Kidney (tissue), 13 donors: ENCODE measurements at regions not wholly inside any gene's neighbourhood (a gene's known extent, or its start where the extent isn't known, plus 50 kb on each side); places are given as distances from the start of the nearest gene placed in this dataset.

ENCODE experiments used
- DNase-seq, 5 donors: peaks; one replicate each; pipeline ENCODE4 v3.0.0-alpha.2; 2013 to 2020
- FAIRE-seq: peaks from 2 replicates; lab custom pipeline; 2012; peaks lifted over from hg19 to GRCh38; lab: Jason Lieb, UNC
- H3K27ac ChIP-seq, 2 donors: one replicate each; pipeline ENCODE4 v1.7.0; 2013; ENCODE audit warnings: low read depth in 2 of 2, low read length in 2 of 2, inconsistent platforms in 1 of 2
- H3K27me3 ChIP-seq: one replicate; pipeline ENCODE4 v1.7.1; 2013; ENCODE audit warnings: low read length, inconsistent platforms; ENCODE audit not compliant: control insufficient read depth, insufficient read depth
- H3K36me3 ChIP-seq, 3 donors: one replicate each; pipeline versions ENCODE4 v1.7.0 to v1.7.1; 2013; ENCODE audit warnings: low read length in 3 of 3, control low read depth in 1 of 3, inconsistent platforms in 1 of 3; ENCODE audit not compliant: insufficient read depth in 3 of 3, control insufficient read depth in 2 of 3
- H3K4me1 ChIP-seq, 3 donors: one replicate each; pipeline versions ENCODE4 v1.7.0 to v1.7.1; 2013; ENCODE audit warnings: low read length in 3 of 3, inconsistent platforms in 1 of 3, low read depth in 1 of 3; ENCODE audit not compliant: control insufficient read depth in 2 of 3, insufficient read depth in 2 of 3
- H3K4me3 ChIP-seq, 3 donors: one replicate each; pipeline versions ENCODE4 v1.7.0 to v1.8.1; 2013; ENCODE audit warnings: low read length in 3 of 3, control low read depth in 1 of 3, inconsistent platforms in 1 of 3
- H3K9ac ChIP-seq, 3 donors: one replicate each; pipeline versions ENCODE4 v1.7.0 to v1.7.1; 2013; ENCODE audit warnings: low read length in 3 of 3, control low read depth in 1 of 3, inconsistent platforms in 1 of 3
- H3K9me3 ChIP-seq, 3 donors: one replicate each; pipeline versions ENCODE4 v1.7.0 to v1.7.1; 2013; ENCODE audit warnings: low read length in 3 of 3, control low read depth in 1 of 3, inconsistent platforms in 1 of 3; ENCODE audit not compliant: control insufficient read depth in 2 of 3, insufficient read depth in 1 of 3
- intact Hi-C: fragments of 100-400 bp; cut with DNase I; formaldehyde crosslinking; loops from one replicate; pipeline ENCODE4 v1.11.1; 2022
- TF ChIP-seq, protein P1 (sequence below): IDR thresholded peaks from 3 replicates; pipeline ENCODE4 v1.5.1; 2012; ENCODE audit warnings: mild to moderate bottlenecking, moderate library complexity, borderline replicate concordance; ENCODE audit not compliant: insufficient read depth; ENCODE audit errors: extremely low read depth
- donor health status: control.
- donor health status: control.
- donor health status: control.
- donor health status: control.
- donor health status: control.
- donor health status: DM: yes; HTN: yes; CAD: no.
- donor health status: Normal renal cell carcinoma (clear cell type).

DNA sequence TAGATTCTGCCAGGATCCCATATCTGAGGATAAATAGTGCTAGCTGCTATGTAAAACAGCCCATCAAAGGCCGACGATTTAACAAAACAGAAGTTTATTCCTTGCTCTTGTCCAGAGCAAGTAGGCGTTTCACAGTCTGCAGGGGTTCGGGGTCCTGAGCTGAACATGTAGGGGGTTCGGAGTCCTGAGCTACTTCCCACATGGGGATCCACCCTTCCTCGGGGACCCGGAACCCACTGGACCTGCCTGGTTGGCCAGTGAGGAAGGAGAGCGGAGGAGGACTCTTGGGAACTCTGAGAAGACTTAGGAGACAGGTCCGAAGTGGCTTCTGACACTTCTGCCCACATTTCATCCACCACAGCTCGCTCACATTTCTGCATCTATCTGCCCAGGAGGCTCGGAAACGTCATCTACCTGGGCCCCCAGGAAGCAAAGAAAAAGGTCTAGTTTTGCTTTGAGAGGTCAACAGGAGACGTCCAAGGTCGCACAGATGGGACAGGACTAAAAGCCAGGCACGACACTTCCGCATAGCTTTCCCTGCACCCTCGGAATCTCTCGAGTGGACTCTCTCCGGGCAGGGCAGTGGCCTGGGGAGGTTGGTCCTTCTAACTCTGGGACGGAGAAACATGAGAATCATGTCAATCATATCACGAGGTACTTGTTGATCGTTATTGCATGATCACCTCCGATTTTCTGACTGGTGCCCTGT is 86.4 kb downstream of the MICALL2 start:
- H3K27ac ChIP-seq: no peak overlapping the region
- no peak overlapping the region for H3K4me3 ChIP-seq
- no peaks in the 10 kb centered on the region for H3K27me3 ChIP-seq
- intact Hi-C loops: no loop called here
- FAIRE-seq (no peak), DNase-seq (peak in 2 of 5 donors; percentile 23 to 39)
- no peaks in the 10 kb centered on the region for H3K9me3 ChIP-seq
- H3K36me3 ChIP-seq: no peaks in the 10 kb centered on the region
- H3K9ac ChIP-seq: no peak overlapping the region
- no peaks in the 10 kb centered on the region for H3K4me1 ChIP-seq
- TF ChIP-seq, protein P1, sequence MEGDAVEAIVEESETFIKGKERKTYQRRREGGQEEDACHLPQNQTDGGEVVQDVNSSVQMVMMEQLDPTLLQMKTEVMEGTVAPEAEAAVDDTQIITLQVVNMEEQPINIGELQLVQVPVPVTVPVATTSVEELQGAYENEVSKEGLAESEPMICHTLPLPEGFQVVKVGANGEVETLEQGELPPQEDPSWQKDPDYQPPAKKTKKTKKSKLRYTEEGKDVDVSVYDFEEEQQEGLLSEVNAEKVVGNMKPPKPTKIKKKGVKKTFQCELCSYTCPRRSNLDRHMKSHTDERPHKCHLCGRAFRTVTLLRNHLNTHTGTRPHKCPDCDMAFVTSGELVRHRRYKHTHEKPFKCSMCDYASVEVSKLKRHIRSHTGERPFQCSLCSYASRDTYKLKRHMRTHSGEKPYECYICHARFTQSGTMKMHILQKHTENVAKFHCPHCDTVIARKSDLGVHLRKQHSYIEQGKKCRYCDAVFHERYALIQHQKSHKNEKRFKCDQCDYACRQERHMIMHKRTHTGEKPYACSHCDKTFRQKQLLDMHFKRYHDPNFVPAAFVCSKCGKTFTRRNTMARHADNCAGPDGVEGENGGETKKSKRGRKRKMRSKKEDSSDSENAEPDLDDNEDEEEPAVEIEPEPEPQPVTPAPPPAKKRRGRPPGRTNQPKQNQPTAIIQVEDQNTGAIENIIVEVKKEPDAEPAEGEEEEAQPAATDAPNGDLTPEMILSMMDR: no peak

DNA sequence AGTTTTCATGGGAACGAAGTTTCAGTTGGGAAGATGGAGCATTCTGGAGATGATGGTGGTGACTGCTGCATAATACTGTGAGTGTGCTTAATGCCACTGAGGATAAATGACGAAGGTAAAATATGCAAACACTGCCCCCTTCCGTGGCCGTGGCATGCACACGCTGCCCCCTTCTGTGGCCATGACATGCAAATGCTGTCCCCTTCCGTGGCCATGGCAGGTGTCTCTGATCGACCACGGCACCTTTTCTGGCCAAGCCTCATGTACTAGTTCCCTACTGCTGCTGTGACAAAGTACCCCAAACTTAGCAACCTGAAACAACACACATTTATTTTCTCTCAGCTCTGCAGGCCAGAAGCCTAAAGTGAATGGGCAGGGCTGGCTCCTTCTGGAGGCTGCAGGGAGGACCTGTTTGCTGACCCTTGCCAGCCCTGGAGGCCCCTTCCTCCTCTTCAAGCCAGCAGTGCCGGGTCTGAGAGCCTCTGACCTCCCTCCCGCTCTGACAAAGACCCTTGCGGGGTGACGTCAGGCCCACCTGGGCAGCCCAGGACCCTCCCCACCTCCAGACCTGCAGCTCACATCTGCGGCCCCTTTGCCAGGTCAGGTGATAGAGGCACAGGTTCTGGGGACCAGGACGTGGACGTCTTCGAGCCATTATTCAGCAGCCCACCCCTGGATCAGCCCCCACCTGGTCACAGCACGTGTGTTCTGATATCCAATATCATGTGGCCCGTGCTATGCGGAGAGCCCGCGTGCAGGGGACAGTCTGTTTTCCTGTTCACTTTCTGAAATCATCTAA is 82.0 kb downstream of the MICALL2 start:
- Histone ChIP-seq H3K4me3 (no peak overlapping the region), H3K36me3 (no peaks in the 10 kb centered on the region), H3K27ac (no peak overlapping the region), H3K9ac (no peak overlapping the region), H3K4me1 (no peaks in the 10 kb centered on the region), H3K9me3 (no peaks in the 10 kb centered on the region), H3K27me3 (peaks cover 4% of the 10 kb centered on the region)
- TF ChIP-seq, protein P1: no peak
- FAIRE-seq (no peak), DNase-seq (peak in 1 of 5 donors; percentile 55)
- intact Hi-C loops: no loop called here

DNA sequence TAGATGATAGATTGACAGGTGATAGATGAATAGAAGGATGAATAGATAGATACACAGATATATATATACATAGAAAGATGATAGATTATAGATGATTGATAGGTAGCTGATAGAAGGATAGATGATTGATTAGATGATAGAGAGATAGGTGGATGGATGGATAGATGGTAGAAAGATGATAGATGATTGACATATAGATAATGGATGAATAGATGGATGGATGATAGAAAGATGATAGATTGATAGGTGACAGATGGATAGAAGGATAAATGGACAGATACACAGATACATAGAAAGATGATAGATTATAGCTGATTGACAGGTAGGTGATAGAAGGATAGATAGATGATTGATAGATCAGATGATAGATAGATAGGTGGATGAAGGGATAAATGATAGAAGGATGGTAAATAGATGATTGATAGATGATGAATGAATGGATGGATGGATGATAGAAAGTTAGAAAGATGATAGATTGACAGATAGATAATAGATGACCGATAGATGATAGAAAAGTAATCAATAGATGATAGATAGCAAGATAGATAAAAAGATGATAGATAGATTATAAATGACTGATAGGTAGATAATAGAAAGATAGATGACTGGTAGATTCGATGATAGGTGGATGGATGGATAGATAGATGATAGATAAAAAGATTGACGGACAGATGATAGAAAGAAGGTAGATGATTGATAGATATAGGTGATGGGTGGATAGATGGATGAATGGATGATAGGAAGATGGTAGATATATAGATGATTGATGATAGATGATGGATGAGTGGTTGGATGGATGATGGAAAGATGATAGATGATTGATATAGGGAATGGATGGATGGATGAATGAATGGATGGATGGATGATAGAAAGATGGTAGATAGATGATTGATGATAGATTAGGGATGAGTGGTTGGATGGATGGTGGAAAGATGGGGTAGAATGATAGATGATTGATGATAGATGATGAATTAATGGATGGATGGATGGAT is 80.4 kb downstream of the MICALL2 start:
- FAIRE-seq (no peak), DNase-seq (no peak)
- no peak overlapping the region for H3K9ac ChIP-seq
- no peaks in the 10 kb centered on the region for H3K36me3 ChIP-seq
- intact Hi-C loops: no loop called here
- H3K27ac ChIP-seq: no peak overlapping the region
- no peaks in the 10 kb centered on the region for H3K9me3 ChIP-seq
- no peaks in the 10 kb centered on the region for H3K4me1 ChIP-seq
- TF ChIP-seq, protein P1: no peak
- peaks cover 4% of the 10 kb centered on the region for H3K27me3 ChIP-seq
- no peak overlapping the region for H3K4me3 ChIP-seq
